DMS79 treated with DMSO at 0.1 percent for 48 hours (cell line): ENCODE measurements at regions not wholly inside any gene's neighbourhood (a gene's known extent, or its start where the extent isn't known, plus 50 kb on each side); places are given as distances from the start of the nearest gene placed in this dataset.
"Not testable (repeated sequence)": the region's sequence is repeated elsewhere in the genome, so short reads cannot be mapped to it uniquely, and the experiment has no call there.

ENCODE experiments used
- DNase-seq: peaks from one replicate; lab custom pipeline; 2025; lab: John Stamatoyannopoulos, UW

- no peak for DNase-seq
Measured at GRCh38 chr3:63096248-63097058, 181.7 kb upstream of the SYNPR start.

GRCh38 chr3:63097396-63097795, 180.7 kb upstream of the SYNPR start:
- DNase-seq = no peak

- no peak for DNase-seq
Measured at GRCh38 chr3:63116922-63117321, 161.2 kb upstream of the SYNPR start.

- no peak for DNase-seq
Measured at GRCh38 chr3:63124090-63124489, 154.0 kb upstream of the SYNPR start.

GRCh38 chr3:63126530-63126929, 151.6 kb upstream of the SYNPR start:
- no peak for DNase-seq

- DNase-seq = no peak
Measured at GRCh38 chr3:63128380-63128779, 149.7 kb upstream of the SYNPR start.

- no peak for DNase-seq
Measured at GRCh38 chr3:63130625-63131024, 147.5 kb upstream of the SYNPR start.

GRCh38 chr3:63132461-63133250, 145.5 kb upstream of the SYNPR start:
- DNase-seq = no peak

- DNase-seq = no peak
Measured at GRCh38 chr3:63135367-63135766, 142.7 kb upstream of the SYNPR start.

- DNase-seq = not testable (repeated sequence)
Measured at GRCh38 chr3:63136249-63136648, 141.9 kb upstream of the SYNPR start.

GRCh38 chr3:63142681-63143080, 135.4 kb upstream of the SYNPR start:
- DNase-seq = no peak

GRCh38 chr3:63146154-63146553, 132.0 kb upstream of the SYNPR start:
- DNase-seq = no peak

GRCh38 chr3:63150880-63151279, 127.2 kb upstream of the SYNPR start:
- DNase-seq = no peak

GRCh38 chr3:63151897-63152296, 126.2 kb upstream of the SYNPR start:
- DNase-seq = no peak

- DNase-seq = no peak
Measured at GRCh38 chr3:63159764-63160163, 118.3 kb upstream of the SYNPR start.

GRCh38 chr3:63167113-63167512, 111.0 kb upstream of the SYNPR start:
- DNase-seq = no peak

GRCh38 chr3:63168179-63168578, 109.9 kb upstream of the SYNPR start:
- DNase-seq = no peak

GRCh38 chr3:63179862-63180522, 98.1 kb upstream of the SYNPR start:
- DNase-seq = no peak

GRCh38 chr3:63192248-63192647, 85.9 kb upstream of the SYNPR start:
- DNase-seq = no peak

- peak; percentile 15 for DNase-seq
Measured at GRCh38 chr3:63193647-63194046, 84.5 kb upstream of the SYNPR start.

- no peak for DNase-seq
Measured at GRCh38 chr3:63199606-63200005, 78.5 kb upstream of the SYNPR start.

- no peak for DNase-seq
Measured at GRCh38 chr3:63202529-63202928, 75.6 kb upstream of the SYNPR start.

- no peak for DNase-seq
Measured at GRCh38 chr3:63207066-63207590, 71.0 kb upstream of the SYNPR start.
